Activated B cell treated with CpG ODN at 0.5 μM for 24 hours (primary cell): ENCODE measurements at regions not wholly inside any gene's neighbourhood (a gene's known extent, or its start where the extent isn't known, plus 50 kb on each side); places are given as distances from the start of the nearest gene placed in this dataset.
A peak's percentile ranks its signal among the peaks of the same experiment; 100 is the strongest.

Experiments used
- ATAC-seq: fragments of 200-7000 bp; cut with Tn5 transposase; one replicate; pipeline ENCODE4 v1.10.0; 2021; ENCODE audit warnings: low read depth, mild to moderate bottlenecking, moderate library complexity
- CTCF ChIA-PET: fragments of 350-600 bp; sonication (Branson Sonifier 250); formaldehyde crosslinking; loops from one replicate; lab custom pipeline; 2021; ENCODE audit warnings: antibody characterized with exemption; lab: Charles Lee
- POLR2A ChIA-PET: fragments of 350-600 bp; sonication (Branson Sonifier 250); formaldehyde crosslinking; loops from one replicate; lab custom pipeline; 2021; ENCODE audit warnings: antibody characterized with exemption; lab: Charles Lee
- DNase-seq: peaks from one replicate; pipeline ENCODE4 v3.0.0; 2022
- H3K27ac Mint-ChIP-seq: one replicate; pipeline ENCODE4 v1.8.0; 2020; ENCODE audit warnings: mixed read lengths
- H3K27me3 Mint-ChIP-seq: one replicate; pipeline ENCODE4 v1.8.0; 2021; ENCODE audit warnings: mixed read lengths
- H3K36me3 Mint-ChIP-seq: one replicate; pipeline ENCODE4 v1.8.0; 2021; ENCODE audit warnings: low read depth, mixed read lengths
- H3K4me1 Mint-ChIP-seq: one replicate; pipeline ENCODE4 v1.8.0; 2021; ENCODE audit warnings: mixed read lengths
- H3K4me3 Mint-ChIP-seq: one replicate; pipeline ENCODE4 v1.8.0; 2020; ENCODE audit warnings: mild to moderate bottlenecking, mixed read lengths
- H3K9me3 Mint-ChIP-seq: one replicate; pipeline ENCODE4 v1.8.0; 2020; ENCODE audit warnings: mixed read lengths
- intact Hi-C: fragments of 100-400 bp; cut with micrococcal nuclease; formaldehyde crosslinking; loops from one replicate; pipeline ENCODE4 v1.15.1; 2024
- TF ChIP-seq, protein P1 (sequence below): fragments of 200-600 bp; IDR thresholded peaks from one replicate; pipeline ENCODE4 v1.8.0; 2022; ENCODE audit warnings: antibody characterized with exemption, mild to moderate bottlenecking

DNA sequence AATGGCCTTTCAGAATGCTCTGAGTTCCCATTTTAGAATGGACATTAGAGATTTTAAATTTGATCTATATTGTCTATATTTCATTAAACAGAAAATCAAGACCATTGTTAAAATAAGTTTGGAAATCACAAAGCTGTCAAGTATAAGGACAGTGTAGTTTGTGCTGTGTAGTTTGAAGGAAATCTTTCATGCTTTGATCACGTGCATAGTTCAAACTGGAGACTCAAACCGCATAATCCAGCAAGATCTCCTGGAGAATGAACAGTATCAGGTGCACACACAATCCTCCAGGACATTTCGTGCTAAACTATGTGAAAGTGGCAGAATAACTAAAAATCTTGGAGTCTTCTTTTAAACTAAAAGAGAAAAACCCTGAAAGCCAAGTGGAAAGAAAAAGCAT lies 60.8 kb upstream of the TBXT start:
- no peak overlapping the region for H3K4me3 Mint-ChIP-seq
- H3K27me3 Mint-ChIP-seq = peaks cover 42% of the 10 kb centered on the region
- CTCF ChIA-PET = no interaction called here
- no peaks in the 10 kb centered on the region for H3K36me3 Mint-ChIP-seq
- POLR2A ChIA-PET = no interaction called here
- H3K9me3 Mint-ChIP-seq = no peaks in the 10 kb centered on the region
- H3K4me1 Mint-ChIP-seq = peaks cover 4% of the 10 kb centered on the region
- ATAC-seq (no peak), DNase-seq (no peak)
- TF ChIP-seq, protein P1, sequence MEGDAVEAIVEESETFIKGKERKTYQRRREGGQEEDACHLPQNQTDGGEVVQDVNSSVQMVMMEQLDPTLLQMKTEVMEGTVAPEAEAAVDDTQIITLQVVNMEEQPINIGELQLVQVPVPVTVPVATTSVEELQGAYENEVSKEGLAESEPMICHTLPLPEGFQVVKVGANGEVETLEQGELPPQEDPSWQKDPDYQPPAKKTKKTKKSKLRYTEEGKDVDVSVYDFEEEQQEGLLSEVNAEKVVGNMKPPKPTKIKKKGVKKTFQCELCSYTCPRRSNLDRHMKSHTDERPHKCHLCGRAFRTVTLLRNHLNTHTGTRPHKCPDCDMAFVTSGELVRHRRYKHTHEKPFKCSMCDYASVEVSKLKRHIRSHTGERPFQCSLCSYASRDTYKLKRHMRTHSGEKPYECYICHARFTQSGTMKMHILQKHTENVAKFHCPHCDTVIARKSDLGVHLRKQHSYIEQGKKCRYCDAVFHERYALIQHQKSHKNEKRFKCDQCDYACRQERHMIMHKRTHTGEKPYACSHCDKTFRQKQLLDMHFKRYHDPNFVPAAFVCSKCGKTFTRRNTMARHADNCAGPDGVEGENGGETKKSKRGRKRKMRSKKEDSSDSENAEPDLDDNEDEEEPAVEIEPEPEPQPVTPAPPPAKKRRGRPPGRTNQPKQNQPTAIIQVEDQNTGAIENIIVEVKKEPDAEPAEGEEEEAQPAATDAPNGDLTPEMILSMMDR = no peak
- intact Hi-C loops = no loop called here
- H3K27ac Mint-ChIP-seq = no peak overlapping the region

DNA sequence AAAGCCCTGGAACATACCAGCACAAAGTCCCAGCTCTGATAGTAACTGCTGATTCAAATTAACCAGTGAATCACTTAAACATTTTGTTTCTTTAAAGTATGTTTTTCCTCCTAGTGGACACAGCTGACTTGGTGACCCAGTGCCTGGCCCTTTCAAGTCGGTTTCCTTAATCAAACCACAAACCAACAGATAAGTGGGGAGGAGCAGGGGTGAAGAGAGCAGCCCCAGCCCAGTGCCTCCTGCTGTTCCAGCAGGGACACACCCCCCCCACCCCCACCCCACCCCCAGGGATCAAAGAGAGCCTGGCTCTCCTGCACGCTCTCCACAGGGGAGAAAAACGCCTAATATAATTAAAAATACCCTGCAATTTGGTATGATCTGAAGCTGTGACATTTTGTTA lies 55.4 kb upstream of the TBXT start:
- Mint-ChIP-seq H3K9me3 (no peaks in the 10 kb centered on the region), H3K4me3 (no peak overlapping the region), H3K27me3 (peaks cover 38% of the 10 kb centered on the region), H3K27ac (no peak overlapping the region), H3K36me3 (no peaks in the 10 kb centered on the region), H3K4me1 (no peaks in the 10 kb centered on the region)
- TF ChIP-seq, protein P1 = no peak
- POLR2A ChIA-PET = no interaction called here
- intact Hi-C loops = no loop called here
- no peak for DNase-seq
- CTCF ChIA-PET = no interaction called here
- ATAC-seq = no peak

DNA sequence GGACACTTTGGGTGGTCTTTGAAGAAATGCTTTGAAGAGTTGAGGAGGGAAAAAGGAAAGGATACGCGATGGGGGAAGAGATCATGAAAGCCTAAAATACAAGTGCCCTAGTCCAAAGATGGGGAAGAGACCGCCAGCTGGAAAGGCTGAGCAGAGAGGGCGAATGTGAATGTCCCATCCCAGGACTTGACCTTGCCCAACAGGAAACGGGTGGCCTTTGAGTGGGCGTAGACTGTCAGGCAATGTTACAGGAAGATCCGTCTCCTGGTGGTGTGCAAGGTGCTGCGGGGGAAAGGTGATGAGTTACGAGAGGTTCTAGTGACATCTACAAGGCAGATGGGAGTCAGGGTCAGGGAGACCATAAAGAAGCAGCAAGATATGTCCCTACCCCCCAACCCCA lies 55.0 kb upstream of the TBXT start:
- H3K36me3 Mint-ChIP-seq = no peaks in the 10 kb centered on the region
- no peaks in the 10 kb centered on the region for H3K9me3 Mint-ChIP-seq
- no peaks in the 10 kb centered on the region for H3K4me1 Mint-ChIP-seq
- no peak overlapping the region for H3K27ac Mint-ChIP-seq
- CTCF ChIA-PET = no interaction called here
- no peak for ATAC-seq
- peaks cover 38% of the 10 kb centered on the region for H3K27me3 Mint-ChIP-seq
- no peak overlapping the region for H3K4me3 Mint-ChIP-seq
- TF ChIP-seq, protein P1 = no peak
- POLR2A ChIA-PET = no interaction called here
- intact Hi-C loops = no loop called here
- no peak for DNase-seq

DNA sequence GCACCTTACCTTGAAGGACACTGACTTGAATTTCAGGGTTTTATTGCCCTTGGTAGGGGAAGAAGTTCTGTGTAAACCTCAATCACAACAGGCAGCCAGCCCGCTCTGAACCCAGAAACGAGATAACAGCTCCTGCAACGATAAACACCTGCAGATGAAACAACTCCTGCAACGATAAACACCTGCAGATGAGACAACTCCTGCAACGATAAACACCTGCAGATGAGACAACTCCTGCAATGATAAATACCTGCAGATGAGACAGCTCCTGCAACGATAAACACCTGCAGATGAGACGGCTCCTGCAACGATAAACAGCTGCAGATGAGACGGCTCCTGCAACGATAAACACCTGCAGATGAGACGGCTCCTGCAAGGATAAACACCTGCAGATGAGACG lies 54.0 kb upstream of the TBXT start:
- TF ChIP-seq, protein P1 = no peak
- Mint-ChIP-seq H3K9me3 (no peaks in the 10 kb centered on the region), H3K27me3 (peaks cover 32% of the 10 kb centered on the region), H3K36me3 (no peaks in the 10 kb centered on the region), H3K4me1 (no peaks in the 10 kb centered on the region), H3K4me3 (no peak overlapping the region), H3K27ac (no peak overlapping the region)
- DNase-seq (no peak), ATAC-seq (no peak)
- ChIA-PET CTCF (no interaction called here), POLR2A (no interaction called here)
- intact Hi-C loops = no loop called here

DNA sequence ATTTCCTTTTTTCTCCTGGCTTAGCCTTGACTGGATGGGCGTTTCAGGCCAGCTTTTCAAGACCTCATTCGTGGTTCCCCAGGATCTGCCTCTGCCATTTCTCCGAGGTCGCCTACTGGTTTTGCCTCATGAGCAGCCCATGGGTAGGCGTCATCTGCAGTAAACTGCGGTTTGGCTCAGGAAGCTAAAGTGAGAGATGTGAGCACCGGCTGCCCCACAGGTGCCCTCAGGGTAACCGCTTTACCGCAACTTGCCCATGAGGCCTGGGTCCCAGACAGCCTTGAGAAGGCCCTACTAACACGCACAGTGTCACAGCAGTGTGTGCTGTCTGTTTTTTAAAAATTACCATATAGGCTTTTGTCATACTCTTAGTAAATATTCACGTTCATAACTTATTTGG lies 53.4 kb upstream of the TBXT start:
- Mint-ChIP-seq H3K27me3 (peaks cover 27% of the 10 kb centered on the region), H3K9me3 (no peaks in the 10 kb centered on the region), H3K27ac (no peak overlapping the region), H3K4me3 (no peak overlapping the region), H3K36me3 (no peaks in the 10 kb centered on the region), H3K4me1 (no peaks in the 10 kb centered on the region)
- ATAC-seq (peak; percentile 25), DNase-seq (no peak)
- TF ChIP-seq, protein P1 = no peak
- CTCF ChIA-PET = no interaction called here
- POLR2A ChIA-PET = no interaction called here
- intact Hi-C loops = no loop called here
